ENCODE measurements at regions not wholly inside any gene's neighbourhood (a gene's known extent, or its start where the extent isn't known, plus 50 kb on each side); places are given as distances from the start of the nearest gene placed in this dataset.

GRCh38 chr9:81077572-81077971 lies 611.8 kb downstream of the TLE1 start:
- intact Hi-C loops (cut with DNase I) = no loop called here
- no peak for DNase-seq
- no peak for TF ChIP-seq CTCF (IDR thresholded peaks at IDR 0.05)
- H3K27ac ChIP-seq = no peak overlapping the region
- no peaks in the 10 kb centered on the region for H3K4me1 ChIP-seq
- no peak overlapping the region for H3K4me3 ChIP-seq
- H3K36me3 ChIP-seq = no peaks in the 10 kb centered on the region
- no peaks in the 10 kb centered on the region for H3K9me3 ChIP-seq
- no peak overlapping the region for H3K9ac ChIP-seq (ENCODE audit: low read depth in 2 of 2, low read length in 2 of 2)
- no peaks in the 10 kb centered on the region for H3K27me3 ChIP-seq

GRCh38 chr9:81076131-81076530 lies 613.2 kb downstream of the TLE1 start:
- no peak overlapping the region for H3K4me3 ChIP-seq
- no peaks in the 10 kb centered on the region for H3K27me3 ChIP-seq
- H3K9me3 ChIP-seq = no peaks in the 10 kb centered on the region
- H3K36me3 ChIP-seq = no peaks in the 10 kb centered on the region
- DNase-seq = no peak
- H3K4me1 ChIP-seq = no peaks in the 10 kb centered on the region
- no peak overlapping the region for H3K27ac ChIP-seq
- intact Hi-C loops (cut with DNase I) = no loop called here
- H3K9ac ChIP-seq (ENCODE audit: low read depth in 2 of 2, low read length in 2 of 2) = no peak overlapping the region
- TF ChIP-seq CTCF (IDR thresholded peaks at IDR 0.05) = no peak

GRCh38 chr9:81074221-81074620 lies 615.1 kb downstream of the TLE1 start:
- Histone ChIP-seq H3K27me3 (no peaks in the 10 kb centered on the region), H3K4me1 (no peaks in the 10 kb centered on the region), H3K4me3 (no peak overlapping the region), H3K9me3 (no peaks in the 10 kb centered on the region), H3K36me3 (no peaks in the 10 kb centered on the region), H3K27ac (no peak overlapping the region), H3K9ac (ENCODE audit: low read depth in 2 of 2, low read length in 2 of 2) (no peak overlapping the region)
- intact Hi-C loops (cut with DNase I) = no loop called here
- DNase-seq = no peak
- no peak for TF ChIP-seq CTCF (IDR thresholded peaks at IDR 0.05)

- Histone ChIP-seq H3K27me3 (no peaks in the 10 kb centered on the region), H3K9ac (ENCODE audit: low read depth in 2 of 2, low read length in 2 of 2) (no peak overlapping the region), H3K9me3 (no peaks in the 10 kb centered on the region), H3K4me1 (no peaks in the 10 kb centered on the region), H3K27ac (no peak overlapping the region), H3K4me3 (no peak overlapping the region), H3K36me3 (no peaks in the 10 kb centered on the region)
- intact Hi-C loops (cut with DNase I) = no loop called here
- no peak for TF ChIP-seq CTCF (IDR thresholded peaks at IDR 0.05)
- no peak for DNase-seq
Measured at GRCh38 chr9:81073821-81074220, 615.5 kb downstream of the TLE1 start.

- H3K36me3 ChIP-seq = no peaks in the 10 kb centered on the region
- no peak overlapping the region for H3K27ac ChIP-seq
- no peak for DNase-seq
- no peak overlapping the region for H3K9ac ChIP-seq (ENCODE audit: low read depth in 2 of 2, low read length in 2 of 2)
- no peak for TF ChIP-seq CTCF (IDR thresholded peaks at IDR 0.05)
- no peaks in the 10 kb centered on the region for H3K27me3 ChIP-seq
- H3K9me3 ChIP-seq = no peaks in the 10 kb centered on the region
- no peak overlapping the region for H3K4me3 ChIP-seq
- intact Hi-C loops (cut with DNase I) = no loop called here
- H3K4me1 ChIP-seq = no peaks in the 10 kb centered on the region
Measured at GRCh38 chr9:81072758-81073157, 616.6 kb downstream of the TLE1 start.

- Histone ChIP-seq H3K9ac (ENCODE audit: low read depth in 2 of 2, low read length in 2 of 2) (no peak overlapping the region), H3K4me3 (no peak overlapping the region), H3K4me1 (no peaks in the 10 kb centered on the region), H3K27me3 (no peaks in the 10 kb centered on the region), H3K9me3 (no peaks in the 10 kb centered on the region), H3K27ac (no peak overlapping the region), H3K36me3 (no peaks in the 10 kb centered on the region)
- no peak for DNase-seq
- intact Hi-C loops (cut with DNase I) = no loop called here
- no peak for TF ChIP-seq CTCF (IDR thresholded peaks at IDR 0.05)
Measured at GRCh38 chr9:81071108-81071507, 618.2 kb downstream of the TLE1 start.
